ENCODE measurements at regions not wholly inside any gene's neighbourhood (a gene's known extent, or its start where the extent isn't known, plus 50 kb on each side); places are given as distances from the start of the nearest gene placed in this dataset.

DNA sequence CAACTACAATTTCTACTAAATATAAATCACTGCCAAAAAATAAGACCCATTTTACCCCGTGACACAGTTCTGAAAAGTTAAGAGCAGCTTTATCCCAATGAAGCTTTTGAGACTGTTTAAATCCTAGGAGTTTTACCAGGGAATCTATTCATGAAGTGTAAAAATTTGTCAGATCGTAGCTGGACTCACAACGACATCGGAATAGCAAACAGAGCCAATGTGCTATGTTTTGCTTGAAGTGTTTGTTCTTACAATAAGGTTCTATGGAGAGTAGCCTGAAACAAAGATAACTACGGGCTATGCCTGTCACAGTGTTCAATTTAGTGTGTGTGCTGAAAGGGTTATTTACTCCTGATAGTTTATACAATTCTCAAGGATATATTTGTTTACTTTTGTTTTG, 78.5 kb upstream of the L3MBTL4 start:
- TF ChIP-seq, protein P1, sequence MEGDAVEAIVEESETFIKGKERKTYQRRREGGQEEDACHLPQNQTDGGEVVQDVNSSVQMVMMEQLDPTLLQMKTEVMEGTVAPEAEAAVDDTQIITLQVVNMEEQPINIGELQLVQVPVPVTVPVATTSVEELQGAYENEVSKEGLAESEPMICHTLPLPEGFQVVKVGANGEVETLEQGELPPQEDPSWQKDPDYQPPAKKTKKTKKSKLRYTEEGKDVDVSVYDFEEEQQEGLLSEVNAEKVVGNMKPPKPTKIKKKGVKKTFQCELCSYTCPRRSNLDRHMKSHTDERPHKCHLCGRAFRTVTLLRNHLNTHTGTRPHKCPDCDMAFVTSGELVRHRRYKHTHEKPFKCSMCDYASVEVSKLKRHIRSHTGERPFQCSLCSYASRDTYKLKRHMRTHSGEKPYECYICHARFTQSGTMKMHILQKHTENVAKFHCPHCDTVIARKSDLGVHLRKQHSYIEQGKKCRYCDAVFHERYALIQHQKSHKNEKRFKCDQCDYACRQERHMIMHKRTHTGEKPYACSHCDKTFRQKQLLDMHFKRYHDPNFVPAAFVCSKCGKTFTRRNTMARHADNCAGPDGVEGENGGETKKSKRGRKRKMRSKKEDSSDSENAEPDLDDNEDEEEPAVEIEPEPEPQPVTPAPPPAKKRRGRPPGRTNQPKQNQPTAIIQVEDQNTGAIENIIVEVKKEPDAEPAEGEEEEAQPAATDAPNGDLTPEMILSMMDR (IDR thresholded peaks at IDR 0.05 in 2 of 3, conservative IDR thresholded peaks at IDR 0.05 in 1 of 3; ENCODE audit: borderline replicate concordance in 1 of 3, insufficient read depth in 1 of 3, low read depth in 2 of 3, low read length in 2 of 3): no peak
- TF ChIP-seq, protein P2, sequence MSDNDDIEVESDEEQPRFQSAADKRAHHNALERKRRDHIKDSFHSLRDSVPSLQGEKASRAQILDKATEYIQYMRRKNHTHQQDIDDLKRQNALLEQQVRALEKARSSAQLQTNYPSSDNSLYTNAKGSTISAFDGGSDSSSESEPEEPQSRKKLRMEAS (IDR thresholded peaks at IDR 0.05): no peak
- TF ChIP-seq POLR2AphosphoS5 (IDR thresholded peaks at IDR 0.05; ENCODE audit: low read depth, low read length) (no peak), EZH2 (IDR thresholded peaks at IDR 0.05) (no peak), SP1 (IDR thresholded peaks at IDR 0.05; ENCODE audit: low read depth) (no peak), FOSL1 (IDR thresholded peaks at IDR 0.05; ENCODE audit: low read depth) (no peak), SIN3A (IDR thresholded peaks at IDR 0.05; ENCODE audit: low read depth) (no peak), CEBPB (IDR thresholded peaks at IDR 0.05; ENCODE audit: low read depth) (no peak), ZNF274 (IDR thresholded peaks at IDR 0.05; ENCODE audit: low read depth, low read length) (no peak), EZH2phosphoT487 (IDR thresholded peaks at IDR 0.05; ENCODE audit: borderline replicate concordance) (no peak), POLR2A (IDR thresholded peaks at IDR 0.05; ENCODE audit: borderline replicate concordance, extremely low read depth, insufficient read depth, insufficient read length) (no peak)
- TF ChIP-seq, protein P3, sequence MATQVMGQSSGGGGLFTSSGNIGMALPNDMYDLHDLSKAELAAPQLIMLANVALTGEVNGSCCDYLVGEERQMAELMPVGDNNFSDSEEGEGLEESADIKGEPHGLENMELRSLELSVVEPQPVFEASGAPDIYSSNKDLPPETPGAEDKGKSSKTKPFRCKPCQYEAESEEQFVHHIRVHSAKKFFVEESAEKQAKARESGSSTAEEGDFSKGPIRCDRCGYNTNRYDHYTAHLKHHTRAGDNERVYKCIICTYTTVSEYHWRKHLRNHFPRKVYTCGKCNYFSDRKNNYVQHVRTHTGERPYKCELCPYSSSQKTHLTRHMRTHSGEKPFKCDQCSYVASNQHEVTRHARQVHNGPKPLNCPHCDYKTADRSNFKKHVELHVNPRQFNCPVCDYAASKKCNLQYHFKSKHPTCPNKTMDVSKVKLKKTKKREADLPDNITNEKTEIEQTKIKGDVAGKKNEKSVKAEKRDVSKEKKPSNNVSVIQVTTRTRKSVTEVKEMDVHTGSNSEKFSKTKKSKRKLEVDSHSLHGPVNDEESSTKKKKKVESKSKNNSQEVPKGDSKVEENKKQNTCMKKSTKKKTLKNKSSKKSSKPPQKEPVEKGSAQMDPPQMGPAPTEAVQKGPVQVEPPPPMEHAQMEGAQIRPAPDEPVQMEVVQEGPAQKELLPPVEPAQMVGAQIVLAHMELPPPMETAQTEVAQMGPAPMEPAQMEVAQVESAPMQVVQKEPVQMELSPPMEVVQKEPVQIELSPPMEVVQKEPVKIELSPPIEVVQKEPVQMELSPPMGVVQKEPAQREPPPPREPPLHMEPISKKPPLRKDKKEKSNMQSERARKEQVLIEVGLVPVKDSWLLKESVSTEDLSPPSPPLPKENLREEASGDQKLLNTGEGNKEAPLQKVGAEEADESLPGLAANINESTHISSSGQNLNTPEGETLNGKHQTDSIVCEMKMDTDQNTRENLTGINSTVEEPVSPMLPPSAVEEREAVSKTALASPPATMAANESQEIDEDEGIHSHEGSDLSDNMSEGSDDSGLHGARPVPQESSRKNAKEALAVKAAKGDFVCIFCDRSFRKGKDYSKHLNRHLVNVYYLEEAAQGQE (IDR thresholded peaks at IDR 0.05; ENCODE audit: low read depth): no peak
